HFFc6 (cell line): ENCODE measurements at regions not wholly inside any gene's neighbourhood (a gene's known extent, or its start where the extent isn't known, plus 50 kb on each side); places are given as distances from the start of the nearest gene placed in this dataset.

Experiments used
- DNase-seq: peaks from one replicate; pipeline ENCODE4 v3.0.0-alpha.2; 2018
- H3K27ac Mint-ChIP-seq: 2 replicates; pipeline ENCODE4 v1.8.0; 2020; ENCODE audit warnings: mild to moderate bottlenecking, mixed read lengths
- H3K27me3 Mint-ChIP-seq: 2 replicates; pipeline ENCODE4 v1.8.0; 2021; ENCODE audit warnings: mild to moderate bottlenecking, moderate library complexity, mixed read lengths; ENCODE audit not compliant: insufficient read depth
- H3K36me3 Mint-ChIP-seq: 2 replicates; pipeline ENCODE4 v1.8.0; 2021; ENCODE audit warnings: low read depth, mixed read lengths
- H3K4me1 Mint-ChIP-seq: 2 replicates; pipeline ENCODE4 v1.8.0; 2020; ENCODE audit warnings: low read depth, mixed read lengths
- H3K4me3 Mint-ChIP-seq: 2 replicates; pipeline ENCODE4 v1.8.0; 2020; ENCODE audit warnings: mild to moderate bottlenecking, moderate library complexity, mixed read lengths
- H3K9me3 Mint-ChIP-seq: 2 replicates; pipeline ENCODE4 v1.8.0; 2020; ENCODE audit warnings: mild to moderate bottlenecking, mixed read lengths
- CTCF ChIP-seq: fragments of 200-600 bp; sonication (generic); IDR thresholded peaks from 2 replicates; pipeline ENCODE4 v1.5.0; 2021; ENCODE audit warnings: antibody characterized with exemption, mild to moderate bottlenecking

GRCh38 chr2:116319001-116319400, 1495.5 kb upstream of the DDX18 start:
- H3K27me3 Mint-ChIP-seq, result no peaks in the 10 kb centered on the region
- no peak overlapping the region for H3K4me3 Mint-ChIP-seq
- no peak overlapping the region for H3K27ac Mint-ChIP-seq
- H3K9me3 Mint-ChIP-seq, result peaks cover 39% of the 10 kb centered on the region
- DNase-seq, result no peak
- H3K4me1 Mint-ChIP-seq, result no peaks in the 10 kb centered on the region
- no peaks in the 10 kb centered on the region for H3K36me3 Mint-ChIP-seq
- TF ChIP-seq CTCF, result no peak

GRCh38 chr2:116319935-116320334, 1494.6 kb upstream of the DDX18 start:
- Mint-ChIP-seq H3K9me3 (peaks cover 44% of the 10 kb centered on the region), H3K27ac (no peak overlapping the region), H3K36me3 (no peaks in the 10 kb centered on the region), H3K4me3 (no peak overlapping the region), H3K27me3 (no peaks in the 10 kb centered on the region), H3K4me1 (no peaks in the 10 kb centered on the region)
- no peak for DNase-seq
- TF ChIP-seq CTCF, result no peak

- H3K9me3 Mint-ChIP-seq, result peaks cover 42% of the 10 kb centered on the region
- H3K36me3 Mint-ChIP-seq, result no peaks in the 10 kb centered on the region
- no peaks in the 10 kb centered on the region for H3K4me1 Mint-ChIP-seq
- H3K27me3 Mint-ChIP-seq, result no peaks in the 10 kb centered on the region; the same call in 1 of the 2 replicates
- DNase-seq, result no peak
- TF ChIP-seq CTCF, result no peak
- H3K27ac Mint-ChIP-seq, result no peak overlapping the region
- H3K4me3 Mint-ChIP-seq, result no peak overlapping the region
These were observed 1485.2 kb upstream of the DDX18 start for GRCh38 chr2:116329280-116329679.

GRCh38 chr2:116340690-116341089, 1473.8 kb upstream of the DDX18 start:
- no peak overlapping the region for H3K4me3 Mint-ChIP-seq
- H3K27me3 Mint-ChIP-seq, result no peaks in the 10 kb centered on the region; the same call in 1 of the 2 replicates
- no peak for DNase-seq
- TF ChIP-seq CTCF, result no peak
- no peaks in the 10 kb centered on the region for H3K4me1 Mint-ChIP-seq
- H3K27ac Mint-ChIP-seq, result no peak overlapping the region
- H3K9me3 Mint-ChIP-seq, result peaks cover 37% of the 10 kb centered on the region
- H3K36me3 Mint-ChIP-seq, result no peaks in the 10 kb centered on the region

- Mint-ChIP-seq H3K4me1 (no peaks in the 10 kb centered on the region), H3K27ac (no peak overlapping the region), H3K27me3 (no peaks in the 10 kb centered on the region), H3K9me3 (peaks cover 48% of the 10 kb centered on the region), H3K36me3 (no peaks in the 10 kb centered on the region; the same call in 1 of the 2 replicates), H3K4me3 (no peak overlapping the region)
- no peak for TF ChIP-seq CTCF
- DNase-seq, result no peak
These were observed 1448.3 kb upstream of the DDX18 start for GRCh38 chr2:116366212-116366611.

GRCh38 chr2:116378786-116379185, 1435.7 kb upstream of the DDX18 start:
- Mint-ChIP-seq H3K4me1 (no peaks in the 10 kb centered on the region), H3K4me3 (no peak overlapping the region), H3K27me3 (no peaks in the 10 kb centered on the region), H3K27ac (no peak overlapping the region), H3K36me3 (no peaks in the 10 kb centered on the region), H3K9me3 (peaks cover 18% of the 10 kb centered on the region)
- no peak for DNase-seq
- no peak for TF ChIP-seq CTCF
